IPS-18a (cell line): ENCODE measurements at regions not wholly inside any gene's neighbourhood (a gene's known extent, or its start where the extent isn't known, plus 50 kb on each side); places are given as distances from the start of the nearest gene placed in this dataset.
"Not testable (repeated sequence)": the region's sequence is repeated elsewhere in the genome, so short reads cannot be mapped to it uniquely, and the experiment has no call there.

Source experiments
- H3K27ac ChIP-seq: one replicate; pipeline ENCODE4 v1.5.1; 2013; ENCODE audit warnings: low read length
- H3K27me3 ChIP-seq: one replicate; pipeline ENCODE4 v1.6.1; 2013; ENCODE audit warnings: mild to moderate bottlenecking, low read length; ENCODE audit not compliant: control insufficient read depth, insufficient read depth
- H3K36me3 ChIP-seq: one replicate; pipeline ENCODE4 v1.6.1; 2013; ENCODE audit warnings: low read depth, low read length; ENCODE audit not compliant: control insufficient read depth
- H3K4me1 ChIP-seq: one replicate; pipeline ENCODE4 v1.6.1; 2013; ENCODE audit warnings: low read depth, low read length; ENCODE audit not compliant: control insufficient read depth
- H3K4me3 ChIP-seq: one replicate; pipeline ENCODE4 v1.5.1; 2013; ENCODE audit warnings: low read length
- H3K9ac ChIP-seq: one replicate; pipeline ENCODE4 v1.6.1; 2013; ENCODE audit warnings: mild to moderate bottlenecking, low read length, moderate library complexity
- H3K9me3 ChIP-seq: one replicate; pipeline ENCODE4 v1.6.1; 2013; ENCODE audit warnings: low read depth, low read length; ENCODE audit not compliant: control insufficient read depth

DNA sequence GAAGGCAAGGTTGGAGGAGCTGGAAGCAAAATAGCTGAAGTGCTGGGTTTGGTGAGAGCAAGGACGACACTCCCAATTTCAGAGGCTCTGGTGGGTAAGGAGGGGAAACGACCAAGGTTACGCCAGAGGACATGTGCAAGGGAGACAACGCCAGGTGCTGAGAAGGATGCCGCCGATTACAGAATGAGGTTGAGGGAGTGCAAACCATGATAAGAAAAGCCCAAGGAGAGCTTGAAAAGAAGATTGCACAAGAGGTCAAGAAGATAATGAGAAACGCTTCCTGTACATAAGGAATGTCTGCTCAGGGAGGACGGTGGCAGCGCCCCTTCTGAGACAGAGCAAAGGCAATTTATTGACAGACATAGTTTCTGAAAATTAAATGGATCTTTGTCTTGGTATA, 382.0 kb upstream of the PROX1 start:
- no peaks in the 10 kb centered on the region for H3K27me3 ChIP-seq
- no peak overlapping the region for H3K4me3 ChIP-seq
- H3K36me3 ChIP-seq: no peaks in the 10 kb centered on the region
- H3K9ac ChIP-seq: no peak overlapping the region
- H3K4me1 ChIP-seq: no peaks in the 10 kb centered on the region
- H3K9me3 ChIP-seq: no peaks in the 10 kb centered on the region
- H3K27ac ChIP-seq: no peak overlapping the region

GRCh38 chr1:213606252-213606820, 381.4 kb upstream of the PROX1 start:
- H3K4me3 ChIP-seq: no peak overlapping the region
- H3K27ac ChIP-seq: no peak overlapping the region
- H3K36me3 ChIP-seq: no peaks in the 10 kb centered on the region
- H3K27me3 ChIP-seq: no peaks in the 10 kb centered on the region
- no peaks in the 10 kb centered on the region for H3K4me1 ChIP-seq
- no peak overlapping the region for H3K9ac ChIP-seq
- no peaks in the 10 kb centered on the region for H3K9me3 ChIP-seq

DNA sequence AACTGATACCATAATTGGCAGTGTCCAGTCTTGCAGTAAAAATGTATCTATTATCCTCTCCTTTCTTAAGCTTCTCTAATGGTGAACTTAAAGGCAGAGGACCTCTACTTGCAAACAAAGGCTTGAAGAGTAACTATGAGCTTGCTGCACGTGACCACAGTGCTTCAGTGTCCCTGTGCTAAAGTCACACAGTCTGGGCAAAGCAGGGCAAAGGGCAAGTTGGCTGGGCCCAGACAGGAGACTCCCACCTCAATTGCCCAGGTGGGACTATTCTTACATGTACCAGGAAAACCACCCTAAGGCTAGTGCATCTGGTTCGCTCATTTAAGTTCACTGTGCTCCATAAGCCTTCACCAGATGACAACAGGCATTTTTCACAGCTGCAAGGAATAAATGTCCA, 374.2 kb upstream of the PROX1 start:
- H3K27me3 ChIP-seq: no peaks in the 10 kb centered on the region
- no peaks in the 10 kb centered on the region for H3K9me3 ChIP-seq
- no peak overlapping the region for H3K27ac ChIP-seq
- H3K4me1 ChIP-seq: no peaks in the 10 kb centered on the region
- H3K9ac ChIP-seq: no peak overlapping the region
- no peaks in the 10 kb centered on the region for H3K36me3 ChIP-seq
- H3K4me3 ChIP-seq: no peak overlapping the region

- no peak overlapping the region for H3K9ac ChIP-seq
- H3K27ac ChIP-seq: no peak overlapping the region
- no peaks in the 10 kb centered on the region for H3K9me3 ChIP-seq
- H3K27me3 ChIP-seq: no peaks in the 10 kb centered on the region
- no peaks in the 10 kb centered on the region for H3K4me1 ChIP-seq
- H3K4me3 ChIP-seq: no peak overlapping the region
- no peaks in the 10 kb centered on the region for H3K36me3 ChIP-seq
Observed at GRCh38 chr1:213615226-213615916, 372.4 kb upstream of the PROX1 start.

GRCh38 chr1:213617133-213617532, 370.6 kb upstream of the PROX1 start:
- Histone ChIP-seq H3K4me3 (no peak overlapping the region), H3K36me3 (no peaks in the 10 kb centered on the region), H3K9me3 (no peaks in the 10 kb centered on the region), H3K9ac (no peak overlapping the region), H3K27me3 (no peaks in the 10 kb centered on the region), H3K4me1 (no peaks in the 10 kb centered on the region), H3K27ac (no peak overlapping the region)

GRCh38 chr1:213618094-213618493, 369.7 kb upstream of the PROX1 start:
- Histone ChIP-seq H3K36me3 (no peaks in the 10 kb centered on the region), H3K27ac (no peak overlapping the region), H3K9me3 (no peaks in the 10 kb centered on the region), H3K27me3 (no peaks in the 10 kb centered on the region), H3K4me1 (no peaks in the 10 kb centered on the region), H3K4me3 (no peak overlapping the region), H3K9ac (no peak overlapping the region)

- Histone ChIP-seq H3K4me3 (no peak overlapping the region), H3K9me3 (no peaks in the 10 kb centered on the region), H3K36me3 (no peaks in the 10 kb centered on the region), H3K27ac (no peak overlapping the region), H3K9ac (no peak overlapping the region), H3K4me1 (no peaks in the 10 kb centered on the region), H3K27me3 (no peaks in the 10 kb centered on the region)
Observed at GRCh38 chr1:213619026-213619425, 368.7 kb upstream of the PROX1 start.

DNA sequence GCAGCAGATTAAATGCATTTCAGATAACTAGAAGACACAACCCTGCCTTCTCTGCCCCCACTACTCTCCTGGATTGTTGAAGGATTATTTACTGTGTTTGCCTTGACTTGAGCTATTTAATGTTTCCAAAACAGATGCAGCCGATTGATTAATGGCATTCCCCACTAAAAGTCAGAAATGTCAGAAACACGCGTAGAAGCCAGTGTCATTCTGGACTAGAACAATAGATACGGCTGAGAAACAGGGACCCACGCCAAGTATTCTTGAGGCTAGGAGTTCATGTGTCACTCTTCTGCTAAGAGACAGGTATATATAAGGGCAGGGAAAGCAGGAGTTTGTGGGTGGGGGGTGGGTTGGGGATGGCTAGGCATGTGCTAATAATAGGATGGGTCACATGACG, 366.7 kb upstream of the PROX1 start:
- H3K9ac ChIP-seq: no peak overlapping the region
- no peaks in the 10 kb centered on the region for H3K9me3 ChIP-seq
- H3K27me3 ChIP-seq: no peaks in the 10 kb centered on the region
- no peak overlapping the region for H3K4me3 ChIP-seq
- H3K27ac ChIP-seq: no peak overlapping the region
- H3K4me1 ChIP-seq: no peaks in the 10 kb centered on the region
- no peaks in the 10 kb centered on the region for H3K36me3 ChIP-seq

- H3K36me3 ChIP-seq: no peaks in the 10 kb centered on the region
- no peak overlapping the region for H3K4me3 ChIP-seq
- no peaks in the 10 kb centered on the region for H3K4me1 ChIP-seq
- no peaks in the 10 kb centered on the region for H3K9me3 ChIP-seq
- H3K9ac ChIP-seq: no peak overlapping the region
- no peak overlapping the region for H3K27ac ChIP-seq
- no peaks in the 10 kb centered on the region for H3K27me3 ChIP-seq
Observed at GRCh38 chr1:213622365-213623063, 365.3 kb upstream of the PROX1 start.

GRCh38 chr1:213623064-213623581, 364.6 kb upstream of the PROX1 start:
- Histone ChIP-seq H3K4me3 (no peak overlapping the region), H3K27me3 (no peaks in the 10 kb centered on the region), H3K27ac (no peak overlapping the region), H3K9me3 (no peaks in the 10 kb centered on the region), H3K4me1 (no peaks in the 10 kb centered on the region), H3K9ac (no peak overlapping the region), H3K36me3 (no peaks in the 10 kb centered on the region)

GRCh38 chr1:213623862-213624261, 363.9 kb upstream of the PROX1 start:
- H3K27ac ChIP-seq: no peak overlapping the region
- no peak overlapping the region for H3K4me3 ChIP-seq
- no peaks in the 10 kb centered on the region for H3K36me3 ChIP-seq
- no peaks in the 10 kb centered on the region for H3K9me3 ChIP-seq
- no peaks in the 10 kb centered on the region for H3K4me1 ChIP-seq
- H3K27me3 ChIP-seq: no peaks in the 10 kb centered on the region
- H3K9ac ChIP-seq: no peak overlapping the region

- not testable (repeated sequence) for H3K36me3 ChIP-seq, H3K4me1 ChIP-seq, H3K4me3 ChIP-seq, H3K9ac ChIP-seq, H3K27me3 ChIP-seq, H3K9me3 ChIP-seq, H3K27ac ChIP-seq
Observed at GRCh38 chr1:213636778-213637177, 351.0 kb upstream of the PROX1 start.
